Ramos (cell line): ENCODE measurements at regions not wholly inside any gene's neighbourhood (a gene's known extent, or its start where the extent isn't known, plus 50 kb on each side); places are given as distances from the start of the nearest gene placed in this dataset.
"Not testable (repeated sequence)": the region's sequence is repeated elsewhere in the genome, so short reads cannot be mapped to it uniquely, and the experiment has no call there.

Experiments used
- in situ Hi-C: fragments of 300-500 bp; cut with MboI; formaldehyde crosslinking; loops from one replicate; pipeline ENCODE4 v1.14.3; 2022; ENCODE audit warnings: low sequenced_read_pairs; ENCODE audit not compliant: unreplicated experiment

- in situ Hi-C loops: no loop called here
These were observed 115.4 kb downstream of the PFDN4 start for GRCh38 chr20:54323227-54323734.

- in situ Hi-C loops: no loop called here
These were observed 116.2 kb downstream of the PFDN4 start for GRCh38 chr20:54324041-54324440.

GRCh38 chr20:54324652-54325285 lies 116.9 kb downstream of the PFDN4 start:
- in situ Hi-C loops: no loop called here

GRCh38 chr20:54335299-54335698 lies 127.4 kb downstream of the PFDN4 start:
- in situ Hi-C loops: loop anchor here (10.0 kb wide), 1 partner anchor 60 kb away; no protein-coding TSS in a partner anchor

GRCh38 chr20:54337144-54337543 lies 129.3 kb downstream of the PFDN4 start:
- in situ Hi-C loops: loop anchor here (10.0 kb wide), 1 partner anchor 62 kb away; no protein-coding TSS in a partner anchor

GRCh38 chr20:54339093-54339492 lies 131.2 kb downstream of the PFDN4 start:
- in situ Hi-C loops: loop anchor here (10.0 kb wide), 1 partner anchor 64 kb away; no protein-coding TSS in a partner anchor

- in situ Hi-C loops: no loop called here
These were observed 132.3 kb downstream of the PFDN4 start for GRCh38 chr20:54340206-54340605.

- in situ Hi-C loops: no loop called here
These were observed 132.8 kb downstream of the PFDN4 start for GRCh38 chr20:54340667-54341081.

GRCh38 chr20:54342258-54342920 lies 133.0 kb upstream of the DOK5 start:
- in situ Hi-C loops: no loop called here

GRCh38 chr20:54343099-54343498 lies 132.3 kb upstream of the DOK5 start:
- in situ Hi-C loops: no loop called here

- in situ Hi-C loops: no loop called here
These were observed 131.8 kb upstream of the DOK5 start for GRCh38 chr20:54343634-54344033.

GRCh38 chr20:54344832-54345231 lies 130.6 kb upstream of the DOK5 start:
- in situ Hi-C loops: no loop called here

- in situ Hi-C loops: no loop called here
These were observed 130.1 kb upstream of the DOK5 start for GRCh38 chr20:54345301-54345724.

GRCh38 chr20:54345821-54346220 lies 129.6 kb upstream of the DOK5 start:
- in situ Hi-C loops: no loop called here

GRCh38 chr20:54346276-54346675 lies 129.1 kb upstream of the DOK5 start:
- in situ Hi-C loops: no loop called here

GRCh38 chr20:54347166-54347833 lies 128.1 kb upstream of the DOK5 start:
- in situ Hi-C loops: no loop called here

GRCh38 chr20:54350415-54350814 lies 125.0 kb upstream of the DOK5 start:
- in situ Hi-C loops: no loop called here

- in situ Hi-C loops: no loop called here
These were observed 123.8 kb upstream of the DOK5 start for GRCh38 chr20:54351371-54352136.

GRCh38 chr20:54352541-54352940 lies 122.9 kb upstream of the DOK5 start:
- in situ Hi-C loops: not testable (repeated sequence)

GRCh38 chr20:54353292-54353691 lies 122.1 kb upstream of the DOK5 start:
- in situ Hi-C loops: no loop called here
